ENCODE measurements at regions not wholly inside any gene's neighbourhood (a gene's known extent, or its start where the extent isn't known, plus 50 kb on each side); places are given as distances from the start of the nearest gene placed in this dataset.

DNA sequence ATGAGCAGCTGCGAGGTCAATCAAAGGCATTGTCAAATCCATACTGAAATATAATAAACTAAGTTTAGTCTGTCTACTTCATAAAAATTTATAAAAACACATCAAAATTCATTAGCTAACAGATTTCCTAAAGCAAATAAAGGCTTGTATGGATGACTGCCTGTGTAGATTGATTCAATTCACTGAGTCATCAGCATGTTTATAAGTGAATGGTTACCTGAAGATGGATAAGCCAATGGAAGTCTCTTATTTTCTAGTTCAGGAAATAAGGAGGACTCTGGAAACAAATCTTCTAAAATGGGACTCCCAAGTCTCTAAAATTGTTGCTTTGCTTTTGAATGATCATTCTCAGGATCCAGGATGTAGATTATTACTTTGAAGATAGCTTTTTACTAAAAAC lies 57.0 kb upstream of the HNRNPA3 start:
- no peak for TF ChIP-seq ATF1 (CRISPR knock-in tag; IDR thresholded peaks at IDR 0.05)
- no peak for TF ChIP-seq NR3C1 (CRISPR knock-in tag; conservative IDR thresholded peaks at IDR 0.05; ENCODE audit: low read depth)
- no peak for TF ChIP-seq ZNF263 (CRISPR knock-in tag; IDR thresholded peaks at IDR 0.05; ENCODE audit: low read depth)
- no peak for TF ChIP-seq CREM (CRISPR knock-in tag; IDR thresholded peaks at IDR 0.05)
- TF ChIP-seq JAZF1 (CRISPR knock-in tag; IDR thresholded peaks at IDR 0.05) = no peak
- TF ChIP-seq, protein P1, sequence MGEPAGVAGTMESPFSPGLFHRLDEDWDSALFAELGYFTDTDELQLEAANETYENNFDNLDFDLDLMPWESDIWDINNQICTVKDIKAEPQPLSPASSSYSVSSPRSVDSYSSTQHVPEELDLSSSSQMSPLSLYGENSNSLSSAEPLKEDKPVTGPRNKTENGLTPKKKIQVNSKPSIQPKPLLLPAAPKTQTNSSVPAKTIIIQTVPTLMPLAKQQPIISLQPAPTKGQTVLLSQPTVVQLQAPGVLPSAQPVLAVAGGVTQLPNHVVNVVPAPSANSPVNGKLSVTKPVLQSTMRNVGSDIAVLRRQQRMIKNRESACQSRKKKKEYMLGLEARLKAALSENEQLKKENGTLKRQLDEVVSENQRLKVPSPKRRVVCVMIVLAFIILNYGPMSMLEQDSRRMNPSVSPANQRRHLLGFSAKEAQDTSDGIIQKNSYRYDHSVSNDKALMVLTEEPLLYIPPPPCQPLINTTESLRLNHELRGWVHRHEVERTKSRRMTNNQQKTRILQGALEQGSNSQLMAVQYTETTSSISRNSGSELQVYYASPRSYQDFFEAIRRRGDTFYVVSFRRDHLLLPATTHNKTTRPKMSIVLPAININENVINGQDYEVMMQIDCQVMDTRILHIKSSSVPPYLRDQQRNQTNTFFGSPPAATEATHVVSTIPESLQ (CRISPR knock-in tag; IDR thresholded peaks at IDR 0.05) = no peak
- no peak for TF ChIP-seq NFYB (CRISPR knock-in tag; conservative IDR thresholded peaks at IDR 0.05; ENCODE audit: low read depth)
- no peak for TF ChIP-seq NR2C2 (CRISPR knock-in tag; IDR thresholded peaks at IDR 0.05)
- TF ChIP-seq SMAD3 (CRISPR knock-in tag; IDR thresholded peaks at IDR 0.05; ENCODE audit: borderline replicate concordance) = no peak
- no peak for TF ChIP-seq FOXJ3 (CRISPR knock-in tag; IDR thresholded peaks at IDR 0.05; ENCODE audit: borderline replicate concordance)
- TF ChIP-seq, protein P2, sequence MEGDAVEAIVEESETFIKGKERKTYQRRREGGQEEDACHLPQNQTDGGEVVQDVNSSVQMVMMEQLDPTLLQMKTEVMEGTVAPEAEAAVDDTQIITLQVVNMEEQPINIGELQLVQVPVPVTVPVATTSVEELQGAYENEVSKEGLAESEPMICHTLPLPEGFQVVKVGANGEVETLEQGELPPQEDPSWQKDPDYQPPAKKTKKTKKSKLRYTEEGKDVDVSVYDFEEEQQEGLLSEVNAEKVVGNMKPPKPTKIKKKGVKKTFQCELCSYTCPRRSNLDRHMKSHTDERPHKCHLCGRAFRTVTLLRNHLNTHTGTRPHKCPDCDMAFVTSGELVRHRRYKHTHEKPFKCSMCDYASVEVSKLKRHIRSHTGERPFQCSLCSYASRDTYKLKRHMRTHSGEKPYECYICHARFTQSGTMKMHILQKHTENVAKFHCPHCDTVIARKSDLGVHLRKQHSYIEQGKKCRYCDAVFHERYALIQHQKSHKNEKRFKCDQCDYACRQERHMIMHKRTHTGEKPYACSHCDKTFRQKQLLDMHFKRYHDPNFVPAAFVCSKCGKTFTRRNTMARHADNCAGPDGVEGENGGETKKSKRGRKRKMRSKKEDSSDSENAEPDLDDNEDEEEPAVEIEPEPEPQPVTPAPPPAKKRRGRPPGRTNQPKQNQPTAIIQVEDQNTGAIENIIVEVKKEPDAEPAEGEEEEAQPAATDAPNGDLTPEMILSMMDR (IDR thresholded peaks at IDR 0.05) = no peak
- TF ChIP-seq ARID4B (CRISPR knock-in tag; IDR thresholded peaks at IDR 0.05; ENCODE audit: borderline replicate concordance) = no peak
- no peak for TF ChIP-seq ZBTB21 (CRISPR knock-in tag; IDR thresholded peaks at IDR 0.05; ENCODE audit: borderline replicate concordance)
- no peak for TF ChIP-seq MLX (CRISPR knock-in tag; IDR thresholded peaks at IDR 0.05)
- no peak for TF ChIP-seq ETV6 (CRISPR knock-in tag; IDR thresholded peaks at IDR 0.05)
- no peak for TF ChIP-seq IRF2 (CRISPR knock-in tag; IDR thresholded peaks at IDR 0.05; ENCODE audit: borderline replicate concordance, low read depth)
- TF ChIP-seq, protein P3, sequence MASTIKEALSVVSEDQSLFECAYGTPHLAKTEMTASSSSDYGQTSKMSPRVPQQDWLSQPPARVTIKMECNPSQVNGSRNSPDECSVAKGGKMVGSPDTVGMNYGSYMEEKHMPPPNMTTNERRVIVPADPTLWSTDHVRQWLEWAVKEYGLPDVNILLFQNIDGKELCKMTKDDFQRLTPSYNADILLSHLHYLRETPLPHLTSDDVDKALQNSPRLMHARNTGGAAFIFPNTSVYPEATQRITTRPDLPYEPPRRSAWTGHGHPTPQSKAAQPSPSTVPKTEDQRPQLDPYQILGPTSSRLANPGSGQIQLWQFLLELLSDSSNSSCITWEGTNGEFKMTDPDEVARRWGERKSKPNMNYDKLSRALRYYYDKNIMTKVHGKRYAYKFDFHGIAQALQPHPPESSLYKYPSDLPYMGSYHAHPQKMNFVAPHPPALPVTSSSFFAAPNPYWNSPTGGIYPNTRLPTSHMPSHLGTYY (CRISPR knock-in tag; IDR thresholded peaks at IDR 0.05) = no peak
- CTCF ChIA-PET = interaction anchor here (3.3 kb wide), 1 partner anchor 9 kb away, joined by 14 read pairs; no protein-coding TSS in a partner anchor
- DNase-seq (ENCODE audit: low spot score) (no peak), ATAC-seq (no peak)
- H3K27me3 Mint-ChIP-seq (ENCODE audit: low read depth) = no peaks in the 10 kb centered on the region; the same call in 1 of the 2 replicates
- H3K27ac Mint-ChIP-seq = no peak overlapping the region
- H3K9me3 Mint-ChIP-seq = no peaks in the 10 kb centered on the region
- H3K4me3 Mint-ChIP-seq = no peak overlapping the region
- no peaks in the 10 kb centered on the region for H3K36me3 Mint-ChIP-seq
- POLR2A ChIA-PET = no interaction called here
- H3K4me1 Mint-ChIP-seq = peaks cover 1% of the 10 kb centered on the region; the same call in 1 of the 2 replicates

Measured in WTC11 (cell line).